GM03348 (cell line): ENCODE measurements at regions not wholly inside any gene's neighbourhood (a gene's known extent, or its start where the extent isn't known, plus 50 kb on each side); places are given as distances from the start of the nearest gene placed in this dataset.
A peak's percentile ranks its signal among the peaks of the same experiment; 100 is the strongest.

Experiments
- DNase-seq: peaks from one replicate; pipeline ENCODE4 v3.0.0; 2012; ENCODE audit warnings: low spot score

DNA sequence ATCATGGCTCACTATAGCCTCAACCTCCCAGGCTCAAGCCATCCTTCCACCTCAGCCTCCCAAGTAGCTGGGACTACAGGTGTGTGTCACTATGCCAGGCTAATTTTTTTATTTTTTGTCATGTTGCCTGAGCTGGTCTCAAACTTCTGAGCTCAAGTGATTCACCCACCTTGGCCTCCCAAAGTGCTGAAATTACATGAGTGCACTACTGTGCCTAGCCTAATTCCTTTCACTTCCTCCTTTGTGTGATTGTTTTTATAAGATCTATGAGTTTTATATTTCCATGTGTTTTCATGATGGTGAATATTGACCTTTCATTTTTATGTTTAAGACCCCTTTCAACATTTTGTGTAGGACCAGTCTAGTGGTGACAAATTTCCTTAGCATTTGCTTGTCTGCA is 55.2 kb upstream of the IL12B start:
- no peak for DNase-seq

DNA sequence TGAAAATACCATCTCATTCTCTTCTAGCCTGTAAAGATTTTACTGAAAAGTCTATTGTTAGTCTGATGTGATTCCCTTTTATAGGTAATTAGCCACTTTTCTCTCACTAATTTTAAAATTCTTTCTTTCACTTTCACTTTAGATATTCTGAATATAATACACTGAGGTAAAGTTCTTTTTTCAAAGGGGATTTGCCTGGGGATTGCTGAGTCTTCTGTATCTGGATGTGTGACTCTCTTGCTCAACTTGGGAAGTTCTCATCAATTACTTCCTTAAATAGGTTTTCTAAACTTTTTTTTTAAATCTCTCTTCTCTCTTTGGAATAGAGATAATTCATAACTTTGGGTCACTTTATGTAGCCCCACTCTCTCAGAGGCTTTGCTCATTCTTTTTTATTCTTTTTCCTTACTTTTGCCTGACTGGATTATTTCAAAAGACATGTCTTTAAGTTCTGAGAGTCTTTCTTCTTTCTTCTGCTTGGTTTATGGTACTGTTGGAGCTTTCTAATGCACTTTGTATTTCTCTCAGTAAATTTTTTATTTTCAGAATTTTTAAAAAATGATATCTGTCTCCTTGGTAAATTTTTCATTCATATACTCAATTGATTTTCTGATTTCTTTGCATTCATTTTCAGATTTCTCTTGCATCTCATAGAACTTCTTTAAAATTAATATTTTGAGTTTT is 55.9 kb upstream of the IL12B start:
- DNase-seq = no peak

DNA sequence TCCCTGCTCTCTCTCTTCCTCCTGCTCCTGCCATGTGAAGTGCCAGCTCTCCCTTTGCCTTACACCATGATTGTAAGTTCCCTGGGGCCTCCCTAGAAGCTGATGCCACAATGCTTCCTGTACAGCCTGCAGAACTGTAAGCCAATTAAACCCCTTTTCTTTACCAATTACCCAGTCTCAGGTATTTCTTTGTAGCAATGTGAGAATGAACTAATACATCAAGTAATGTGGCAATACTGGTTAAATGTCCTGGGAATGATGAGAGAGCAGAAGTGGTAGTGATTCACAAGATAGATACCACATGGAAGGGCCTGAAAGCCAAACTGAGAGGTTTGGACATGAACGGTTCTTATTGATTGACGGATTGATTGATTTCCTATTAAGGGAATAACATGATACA is 62.6 kb upstream of the IL12B start:
- no peak for DNase-seq

DNA sequence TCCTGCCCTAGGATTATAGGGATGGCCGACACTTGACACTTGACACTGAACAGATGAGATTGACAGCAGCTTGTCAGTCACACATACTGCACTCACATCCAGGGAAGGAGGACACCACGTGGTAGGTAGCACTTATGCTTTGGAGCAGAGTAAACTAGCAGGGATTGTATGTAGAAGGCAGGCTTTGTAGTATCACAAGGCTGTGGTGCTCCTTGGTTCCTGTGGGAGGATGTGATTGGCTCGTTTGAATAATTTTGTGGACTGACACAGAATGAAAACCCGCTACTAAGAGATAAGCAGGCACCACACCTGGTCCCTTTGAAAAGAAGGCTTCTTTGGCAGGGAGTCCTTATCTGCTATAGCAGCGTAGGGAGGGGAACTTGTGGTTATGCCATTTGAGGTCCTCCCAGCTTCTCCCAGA is 63.6 kb upstream of the IL12B start:
- DNase-seq = no peak

DNA sequence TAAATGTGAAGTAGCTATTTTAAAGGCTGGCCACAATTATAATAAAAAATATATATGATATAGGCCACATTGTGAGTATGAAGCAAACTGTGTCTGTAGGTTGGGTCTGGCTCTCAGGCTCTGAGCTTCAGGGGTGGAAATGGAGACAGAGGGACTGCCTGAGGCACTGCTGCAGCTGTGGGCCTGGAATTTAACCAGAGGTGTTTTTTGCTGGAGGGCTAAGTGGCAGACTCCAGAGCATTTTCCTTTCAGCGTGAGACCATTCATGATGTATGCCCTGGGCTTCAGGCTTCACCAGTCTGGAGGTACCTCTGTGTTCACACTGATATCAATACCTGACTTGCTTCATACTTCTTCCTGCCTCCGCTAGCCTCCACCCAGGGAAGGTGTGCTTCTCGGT is 64.9 kb upstream of the IL12B start:
- DNase-seq = no peak

DNA sequence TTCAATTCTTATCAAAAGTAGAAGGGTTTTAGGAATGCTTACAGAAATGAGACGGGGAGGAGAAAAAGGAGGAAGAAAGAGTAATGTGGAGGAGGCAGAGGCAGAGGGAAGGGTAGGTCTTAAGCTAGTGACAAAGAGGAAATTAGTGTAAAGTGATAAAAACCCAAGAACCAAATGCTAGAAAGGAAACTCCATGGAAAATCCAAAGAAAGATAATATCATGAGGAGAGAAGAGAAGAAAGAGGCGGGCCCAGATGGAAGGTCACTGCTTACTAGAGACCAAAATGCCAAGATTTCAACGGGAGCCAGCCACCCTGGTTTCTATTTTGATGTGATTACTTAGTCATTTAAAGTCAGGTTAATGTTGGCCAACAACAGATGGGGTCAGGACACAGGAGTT is 68.6 kb upstream of the IL12B start:
- no peak for DNase-seq

DNA sequence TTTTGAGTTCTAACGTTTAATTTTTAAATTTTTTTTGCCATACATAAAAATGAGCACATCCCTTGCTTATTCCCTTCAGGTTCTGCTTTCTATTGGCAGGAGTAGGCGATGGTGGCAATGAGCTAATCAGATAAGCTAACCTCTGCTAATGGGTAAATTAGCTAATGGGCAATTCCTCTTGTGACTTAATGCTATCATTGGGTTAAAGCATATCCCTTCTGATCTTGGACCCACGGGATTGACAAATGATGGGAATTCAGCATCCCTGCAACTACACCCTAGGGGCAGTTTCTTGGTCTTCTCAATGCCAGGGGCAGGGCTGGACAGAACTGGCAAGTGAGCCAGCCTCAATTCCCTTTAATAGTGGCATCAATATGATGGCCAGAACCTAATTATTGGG is 70.2 kb upstream of the IL12B start:
- no peak for DNase-seq

DNA sequence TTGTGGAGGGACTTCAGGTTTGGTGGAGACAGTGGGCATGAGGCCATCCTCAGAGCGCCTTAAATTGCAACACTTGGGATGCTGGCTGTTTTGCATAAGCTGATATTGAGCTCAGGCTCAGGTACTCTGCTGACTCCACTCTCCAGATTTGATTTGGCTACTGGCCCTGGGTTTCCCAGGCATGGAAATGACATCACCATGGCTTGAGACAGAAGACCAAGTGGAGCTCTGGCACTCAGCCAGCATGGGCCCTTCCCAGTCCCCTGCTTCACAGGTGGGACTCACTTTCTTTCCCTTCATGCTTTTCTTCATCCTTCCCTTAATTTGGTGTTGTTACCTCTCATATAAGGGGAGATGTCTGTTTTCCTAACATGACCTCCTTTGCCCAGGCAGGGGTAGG is 72.0 kb upstream of the IL12B start:
- no peak for DNase-seq

DNA sequence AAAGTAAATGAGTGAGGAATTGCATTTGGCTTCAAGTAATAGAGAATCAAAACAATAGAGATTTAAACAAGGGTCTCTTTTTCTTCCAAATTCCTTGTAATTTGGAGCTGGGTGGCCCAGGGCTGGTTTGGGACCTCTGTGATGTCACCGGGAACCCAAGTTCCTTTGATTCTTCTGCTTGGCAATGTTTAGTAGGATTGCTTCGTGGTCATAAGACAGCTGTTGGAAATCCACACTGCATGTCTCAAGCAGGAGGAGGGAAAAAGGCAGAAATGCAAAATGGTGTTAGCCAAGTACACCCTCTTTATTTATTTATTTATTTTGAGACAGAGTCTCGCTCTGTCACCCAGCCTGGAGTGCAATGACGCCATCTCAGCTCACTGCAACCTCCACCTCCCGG is 72.6 kb upstream of the IL12B start:
- no peak for DNase-seq

DNA sequence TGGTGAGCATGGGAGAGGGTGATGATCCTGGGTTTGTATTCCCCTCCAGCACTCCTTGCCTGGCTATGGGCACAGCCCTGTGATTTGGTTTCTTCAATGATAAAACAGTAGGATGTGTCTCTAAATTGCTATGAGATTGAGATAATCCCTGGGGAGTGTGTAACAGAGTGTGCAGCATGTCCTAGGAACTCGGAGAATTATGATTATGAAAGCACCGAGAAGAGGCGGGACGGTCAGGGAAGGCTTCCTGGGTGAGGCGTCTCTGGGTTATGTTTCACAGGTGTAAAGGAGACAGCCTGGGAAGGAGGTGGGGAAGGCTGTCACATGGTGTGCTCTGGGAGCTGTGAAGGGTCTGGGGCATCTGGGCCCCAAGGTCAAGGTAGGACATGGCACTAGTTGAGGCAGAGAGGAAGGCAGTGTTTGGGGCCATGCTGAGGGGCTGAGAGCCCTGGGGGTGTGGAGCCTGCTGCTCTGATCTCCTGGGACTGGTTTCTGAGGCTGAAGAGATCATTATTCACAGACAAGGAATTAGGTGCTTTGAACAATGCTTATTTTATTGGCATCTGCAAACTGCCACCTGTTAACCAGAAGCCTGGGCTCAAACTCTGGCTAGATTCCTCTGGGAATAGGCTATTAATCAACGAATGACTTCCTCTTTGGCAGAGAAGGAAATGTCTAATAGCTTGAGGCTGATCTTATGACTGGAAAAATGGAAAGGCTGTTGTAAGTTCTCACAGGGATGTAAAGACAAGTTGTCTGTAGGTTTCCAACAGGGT is 73.8 kb upstream of the IL12B start:
- DNase-seq = peak; percentile 40

DNA sequence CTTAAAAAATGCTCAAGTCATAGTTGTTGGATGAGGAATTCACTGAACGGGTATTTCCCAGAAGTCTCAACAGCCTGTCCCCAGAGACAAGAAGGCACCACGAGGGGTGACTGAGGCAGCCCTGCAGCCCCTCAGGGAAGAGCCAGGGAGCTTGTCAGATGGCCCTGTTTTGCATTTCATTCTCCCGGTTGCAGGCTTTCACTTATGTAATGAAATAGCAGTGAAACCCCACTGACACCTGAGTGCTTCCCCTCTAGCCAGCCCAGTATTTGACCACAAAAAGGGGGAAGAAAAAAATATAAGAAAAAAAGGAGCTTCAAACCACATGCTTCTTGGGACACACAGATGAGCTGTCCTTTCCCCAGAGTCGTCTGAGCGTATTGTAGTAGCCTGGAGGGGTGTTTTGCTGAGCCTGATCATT is 75.3 kb upstream of the IL12B start:
- DNase-seq = no peak

DNA sequence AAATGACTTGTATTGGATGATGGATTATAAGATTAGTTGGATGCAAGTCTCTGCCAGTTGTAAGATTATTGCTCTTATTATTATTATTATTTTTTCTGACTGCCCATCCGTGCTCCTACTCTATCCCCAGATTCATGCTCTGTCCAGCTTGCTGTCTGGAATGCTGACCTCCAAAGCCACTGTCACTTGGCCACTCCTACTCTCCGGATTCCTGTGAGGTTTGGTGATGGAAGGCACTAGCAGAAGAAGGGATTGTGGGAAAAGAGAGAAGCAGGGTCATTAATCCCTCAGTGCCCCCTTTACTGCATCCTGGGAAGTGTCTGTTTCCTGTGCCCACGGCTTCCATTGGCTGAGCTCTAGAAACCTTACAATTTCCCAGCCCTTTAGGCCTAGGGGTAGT is 76.3 kb upstream of the IL12B start:
- no peak for DNase-seq

DNA sequence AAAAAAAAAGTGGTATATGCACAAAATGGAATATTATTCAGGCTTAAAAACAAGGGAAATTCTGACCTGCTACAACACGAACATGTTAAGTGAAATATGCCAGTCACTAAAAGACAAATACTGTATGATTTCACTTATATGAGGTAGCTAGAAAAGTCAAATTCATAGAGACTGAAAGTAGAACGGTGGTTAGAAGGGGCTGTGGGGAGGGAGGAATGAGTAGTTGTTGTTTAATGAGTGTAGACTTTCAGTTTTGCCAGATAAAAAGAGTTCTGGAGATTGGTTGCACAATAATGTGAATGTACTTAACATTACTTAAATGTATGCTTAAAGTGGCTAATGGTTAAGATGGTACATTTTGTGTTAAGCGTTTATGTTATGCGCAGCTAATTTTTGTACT is 79.5 kb upstream of the IL12B start:
- no peak for DNase-seq

DNA sequence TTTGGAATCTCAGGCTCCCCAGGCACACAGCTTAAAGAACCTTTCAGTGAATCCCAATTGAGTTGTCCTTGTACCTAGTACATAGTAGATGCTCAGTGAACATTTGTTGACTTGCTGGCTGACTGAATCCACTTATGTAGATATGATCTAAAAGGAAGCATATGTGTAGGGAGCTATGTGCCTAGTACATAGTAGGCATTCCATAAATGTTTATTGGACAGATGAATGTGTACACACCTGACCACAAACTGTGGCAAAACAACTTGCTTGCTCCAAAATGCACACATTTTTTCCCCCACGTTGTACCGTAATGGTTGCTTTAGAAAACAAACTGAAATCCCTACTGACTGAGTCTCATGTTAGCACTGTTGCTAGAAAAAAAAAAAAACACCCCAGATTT is 80.2 kb upstream of the IL12B start:
- DNase-seq = no peak

DNA sequence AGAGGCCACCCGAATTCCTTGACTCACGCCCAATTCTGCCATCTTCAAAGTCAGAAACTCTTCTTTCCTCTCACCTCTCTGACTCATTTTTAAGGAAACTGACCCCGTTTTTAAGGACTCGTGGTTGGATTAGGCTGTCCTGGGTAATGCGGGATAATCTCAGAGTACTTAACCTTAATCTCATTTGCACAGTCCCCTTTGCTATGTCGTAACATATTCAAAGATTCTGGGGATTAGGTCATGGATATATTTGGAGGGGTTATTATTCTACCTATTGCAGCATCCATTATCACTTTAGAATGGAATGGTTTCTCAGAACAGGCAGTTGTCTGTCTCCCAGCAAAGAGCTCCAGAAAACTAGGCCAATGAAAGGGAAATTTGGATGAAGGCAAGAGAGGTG is 80.8 kb upstream of the IL12B start:
- DNase-seq = no peak

DNA sequence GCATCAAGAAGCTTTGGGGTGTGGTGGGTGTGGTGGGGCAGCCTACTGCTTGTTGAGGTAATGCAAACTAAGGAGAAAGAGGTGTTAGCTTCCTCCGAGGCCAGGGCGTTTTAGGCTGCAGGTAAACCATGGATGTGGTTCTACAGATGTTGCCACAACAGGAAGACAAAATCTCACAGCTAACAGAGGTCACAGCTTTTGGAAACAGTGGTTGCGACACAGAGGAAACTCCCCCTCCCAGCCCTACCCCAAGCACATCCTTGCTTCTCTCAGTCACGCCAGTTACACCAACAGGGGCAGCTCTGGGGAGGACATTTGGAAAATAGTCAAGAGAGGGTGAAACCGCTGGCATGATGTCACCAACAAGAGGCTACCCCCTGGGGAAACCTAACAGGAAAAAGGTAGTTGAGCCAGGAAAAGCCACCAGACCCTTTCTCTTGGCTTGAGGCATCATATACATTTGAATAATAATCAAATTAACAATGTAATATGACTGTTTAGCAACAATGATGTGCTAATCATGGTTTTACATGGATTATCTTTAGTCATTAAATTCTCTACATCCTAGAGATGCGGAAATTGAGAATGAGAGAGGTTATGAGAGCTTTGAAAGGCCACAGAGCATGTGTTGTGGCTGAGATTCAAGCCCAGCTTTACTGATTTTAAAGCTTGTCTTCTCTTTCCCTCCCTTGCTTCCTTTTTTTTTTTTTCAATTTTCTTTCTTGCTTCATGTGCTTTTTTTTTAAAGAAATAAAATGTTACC is 82.2 kb upstream of the IL12B start:
- no peak for DNase-seq

DNA sequence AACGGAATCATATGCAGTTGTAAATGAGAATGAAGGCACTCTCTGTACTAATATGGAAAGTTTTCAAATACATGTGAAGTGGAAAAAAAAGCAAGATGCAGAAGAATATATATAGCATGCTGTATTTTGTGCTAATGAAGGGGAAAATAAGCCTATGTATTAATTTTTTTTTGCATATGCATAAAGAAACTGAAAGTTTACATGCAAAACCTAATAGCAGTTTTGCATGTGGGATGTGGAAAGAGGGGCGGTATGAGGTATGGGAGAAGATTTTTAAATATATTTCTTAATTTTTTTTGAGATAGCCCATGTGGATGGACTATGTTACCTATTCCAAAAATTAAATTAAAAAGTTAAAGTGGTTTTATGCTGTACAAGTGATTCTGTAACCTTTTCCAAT is 83.7 kb upstream of the IL12B start:
- no peak for DNase-seq

DNA sequence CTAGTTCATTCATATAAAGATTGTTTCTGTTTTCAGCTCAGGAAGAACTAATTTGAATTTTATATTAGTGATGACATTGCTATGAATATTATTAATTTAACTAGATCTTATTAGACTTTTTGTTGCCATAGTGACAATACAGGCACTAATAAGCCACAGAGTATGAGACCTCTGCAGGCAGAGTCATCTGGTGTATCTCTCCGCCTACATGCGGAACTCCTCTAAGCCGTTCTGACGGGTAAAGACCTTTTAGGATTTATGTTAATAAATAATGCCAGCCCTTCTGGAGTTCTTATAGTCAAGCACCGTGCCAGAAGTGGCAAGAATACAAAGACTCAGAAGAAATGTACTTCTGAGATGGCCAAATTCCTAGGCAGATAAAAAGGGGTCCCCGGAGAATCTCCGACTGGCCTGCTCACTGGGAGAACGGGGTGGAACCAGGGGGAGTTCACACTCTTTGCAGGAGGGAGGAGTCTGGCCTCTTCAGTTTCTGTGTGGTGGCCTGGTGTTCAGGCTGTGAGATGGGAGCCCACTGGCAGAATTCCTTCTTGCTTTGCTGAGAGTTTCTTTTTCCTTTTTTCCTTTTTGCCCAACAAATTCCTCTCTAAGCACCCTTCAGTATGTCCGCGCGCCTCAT is 85.1 kb upstream of the IL12B start:
- DNase-seq = peak; percentile 46

DNA sequence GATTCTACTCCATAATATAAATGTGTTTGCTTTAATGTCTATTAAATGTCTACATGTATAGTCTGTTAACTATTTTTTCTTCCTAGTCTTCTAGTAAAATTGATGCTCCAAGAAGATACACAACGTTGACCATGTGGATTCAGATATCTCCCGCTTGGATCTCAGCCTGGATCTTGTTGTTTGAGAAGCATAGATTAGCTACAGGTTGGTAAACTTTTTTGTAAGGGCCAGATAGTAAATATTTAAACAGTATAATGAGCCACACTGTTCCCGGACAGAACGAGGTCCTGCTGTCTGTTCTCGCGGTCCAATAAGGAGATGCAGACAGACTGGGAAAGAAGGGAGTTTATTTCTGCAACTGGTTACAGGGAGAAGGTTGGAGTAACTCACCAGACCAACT is 86.2 kb upstream of the IL12B start:
- no peak for DNase-seq

DNA sequence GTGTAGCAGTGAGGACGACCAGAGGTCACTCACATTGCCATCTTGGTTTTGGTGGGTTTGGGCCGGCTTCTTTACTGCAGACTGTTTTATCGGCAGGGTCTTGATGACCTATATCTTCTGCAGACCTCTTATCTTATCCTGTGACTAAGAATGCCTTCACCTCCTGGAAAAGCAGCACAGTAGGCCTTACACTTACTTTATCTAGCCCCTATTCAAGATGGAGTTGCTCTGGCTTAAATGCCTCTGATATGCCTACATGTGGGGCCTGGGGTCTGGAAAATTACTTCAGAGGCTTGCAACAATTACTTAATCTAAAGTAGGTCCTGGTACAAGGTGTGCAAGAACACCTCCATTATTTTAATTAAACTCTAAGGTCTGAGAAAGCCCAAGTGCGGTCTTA is 86.9 kb upstream of the IL12B start:
- DNase-seq = no peak

DNA sequence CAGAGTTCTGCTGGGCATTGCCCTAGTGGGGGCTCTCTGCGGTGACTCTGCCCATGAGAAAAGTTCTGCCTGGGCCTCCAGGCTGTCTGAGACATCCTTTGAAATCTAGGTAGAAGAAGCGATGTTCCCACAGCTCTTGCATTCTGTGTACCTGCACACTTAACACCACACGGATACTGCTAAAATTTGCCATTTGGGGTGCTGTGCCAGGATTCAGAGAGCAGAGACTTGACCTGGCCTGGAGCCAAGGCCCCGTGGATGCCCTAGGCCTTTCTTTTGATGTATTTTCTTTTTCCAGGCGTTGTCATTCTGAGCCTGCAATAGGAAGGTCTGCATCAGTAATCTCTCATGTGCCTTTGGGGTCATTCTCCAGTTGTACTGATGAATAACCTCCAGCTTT is 89.3 kb upstream of the IL12B start:
- no peak for DNase-seq

DNA sequence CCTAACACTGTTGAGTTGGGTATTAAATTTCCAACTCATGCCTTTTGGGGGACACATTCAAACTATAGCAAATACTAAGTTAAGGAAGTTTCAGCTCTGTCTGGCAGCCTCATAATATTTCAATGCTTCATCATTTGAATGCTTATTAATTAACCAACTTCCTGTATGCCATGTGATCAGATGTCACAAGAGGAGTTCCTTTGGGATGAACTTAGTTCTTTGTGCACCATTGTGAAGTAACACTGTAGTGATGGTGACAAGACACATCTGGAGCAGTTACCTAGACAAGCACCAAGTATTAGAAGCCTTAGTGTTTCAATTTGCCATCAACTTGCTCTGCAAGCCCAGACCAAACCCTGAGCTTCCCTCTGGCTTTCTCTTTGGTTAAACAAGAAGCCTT is 90.7 kb upstream of the IL12B start:
- DNase-seq = no peak

DNA sequence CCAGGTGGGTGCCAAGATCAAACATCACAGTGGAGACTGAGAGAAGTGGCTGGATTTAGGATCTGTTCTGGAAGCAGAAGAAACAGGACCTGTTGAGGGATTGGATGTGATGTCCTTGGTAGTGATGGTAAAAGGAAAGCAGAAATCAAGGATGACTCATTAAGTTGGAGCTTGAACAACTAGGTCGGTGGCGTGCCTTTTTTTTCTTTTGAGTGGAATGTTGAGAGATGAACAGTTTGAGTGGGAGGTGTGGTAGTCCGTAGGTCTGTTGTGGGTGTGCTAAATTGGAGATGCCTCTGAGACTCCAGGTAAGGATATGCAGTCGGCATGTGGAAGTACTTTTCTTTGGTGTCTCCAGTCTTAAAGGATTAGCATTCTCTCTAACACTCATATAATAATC is 92.1 kb upstream of the IL12B start:
- peak; percentile 32 for DNase-seq
